ENCODE measurements at regions not wholly inside any gene's neighbourhood (a gene's known extent, or its start where the extent isn't known, plus 50 kb on each side); places are given as distances from the start of the nearest gene placed in this dataset.
A peak's percentile ranks its signal among the peaks of the same experiment; 100 is the strongest.

- Mint-ChIP-seq H3K9me3 (peaks cover 0 to 6% of the 10 kb centered on the region in 2 donors), H3K27ac (no peak overlapping the region), H3K4me3 (no peak overlapping the region), H3K27me3 (no peaks in the 10 kb centered on the region), H3K4me1 (no peaks in the 10 kb centered on the region)
- ATAC-seq, result no peak
- DNase-seq, result no peak
Observed at GRCh38 chr13:58876473-58876872, 1244.9 kb downstream of the PCDH17 start.

GRCh38 chr13:58879114-58879513, 1247.6 kb downstream of the PCDH17 start:
- H3K27me3 Mint-ChIP-seq, result no peaks in the 10 kb centered on the region
- no peak for DNase-seq
- ATAC-seq, result no peak

GRCh38 chr13:58882516-58882915, 1251.0 kb downstream of the PCDH17 start:
- DNase-seq (no peak), ATAC-seq (no peak)
- no peak overlapping the region for H3K27ac Mint-ChIP-seq
- H3K4me3 Mint-ChIP-seq, result no peak overlapping the region
- H3K27me3 Mint-ChIP-seq, result no peaks in the 10 kb centered on the region
- no peaks in the 10 kb centered on the region for H3K4me1 Mint-ChIP-seq
- H3K9me3 Mint-ChIP-seq, result no peaks in the 10 kb centered on the region

More at GRCh38 chr13:58879114-58879513, 1247.6 kb downstream of the PCDH17 start:
- Mint-ChIP-seq H3K4me3 (no peak overlapping the region), H3K4me1 (no peaks in the 10 kb centered on the region), H3K9me3 (peaks cover 0 to under 1% of the 10 kb centered on the region in 2 donors), H3K27ac (no peak overlapping the region)

- no peaks in the 10 kb centered on the region for H3K9me3 Mint-ChIP-seq
- DNase-seq (no peak), ATAC-seq (no peak)
- no peaks in the 10 kb centered on the region for H3K27me3 Mint-ChIP-seq
- no peak overlapping the region for H3K27ac Mint-ChIP-seq
- H3K4me3 Mint-ChIP-seq, result no peak overlapping the region
- H3K4me1 Mint-ChIP-seq, result no peaks in the 10 kb centered on the region
Observed at GRCh38 chr13:58883405-58883804, 1251.9 kb downstream of the PCDH17 start.

- peak overlapping the region in 1 of 2 donors; percentile 61 for H3K27ac Mint-ChIP-seq
- no peak overlapping the region for H3K4me3 Mint-ChIP-seq
- no peaks in the 10 kb centered on the region for H3K27me3 Mint-ChIP-seq
Observed at GRCh38 chr13:58884353-58885209, 1253.0 kb downstream of the PCDH17 start.

GRCh38 chr13:58889474-58889873, 1257.9 kb downstream of the PCDH17 start:
- no peaks in the 10 kb centered on the region for H3K4me1 Mint-ChIP-seq
- no peaks in the 10 kb centered on the region for H3K27me3 Mint-ChIP-seq
- no peak overlapping the region for H3K27ac Mint-ChIP-seq
- DNase-seq (no peak), ATAC-seq (no peak)
- H3K4me3 Mint-ChIP-seq, result no peak overlapping the region
- no peaks in the 10 kb centered on the region for H3K9me3 Mint-ChIP-seq

More at GRCh38 chr13:58884353-58885209, 1253.0 kb downstream of the PCDH17 start:
- H3K4me1 Mint-ChIP-seq, result no peaks in the 10 kb centered on the region
- DNase-seq (no peak), ATAC-seq (no peak)
- no peaks in the 10 kb centered on the region for H3K9me3 Mint-ChIP-seq

GRCh38 chr13:58893396-58893795, 1261.9 kb downstream of the PCDH17 start:
- no peak for ATAC-seq
- no peaks in the 10 kb centered on the region for H3K9me3 Mint-ChIP-seq
- H3K27ac Mint-ChIP-seq, result no peak overlapping the region
- H3K4me3 Mint-ChIP-seq, result no peak overlapping the region
- no peak for DNase-seq
- H3K4me1 Mint-ChIP-seq, result no peaks in the 10 kb centered on the region
- no peaks in the 10 kb centered on the region for H3K27me3 Mint-ChIP-seq

GRCh38 chr13:58906329-58907007, 1257.3 kb downstream of the DIAPH3 start:
- H3K27me3 Mint-ChIP-seq, result no peaks in the 10 kb centered on the region
- ATAC-seq (no peak), DNase-seq (no peak)
- H3K4me3 Mint-ChIP-seq, result no peak overlapping the region
- peaks cover 7 to 19% of the 10 kb centered on the region in 2 donors for H3K9me3 Mint-ChIP-seq
- no peaks in the 10 kb centered on the region for H3K4me1 Mint-ChIP-seq
- no peak overlapping the region for H3K27ac Mint-ChIP-seq

- Mint-ChIP-seq H3K4me1 (no peaks in the 10 kb centered on the region), H3K4me3 (no peak overlapping the region), H3K27ac (no peak overlapping the region), H3K9me3 (peaks cover 7 to 19% of the 10 kb centered on the region in 2 donors), H3K27me3 (no peaks in the 10 kb centered on the region)
- ATAC-seq (no peak), DNase-seq (no peak)
Observed at GRCh38 chr13:58907347-58907746, 1256.4 kb downstream of the DIAPH3 start.

- no peaks in the 10 kb centered on the region for H3K27me3 Mint-ChIP-seq
- no peak for DNase-seq
- no peak overlapping the region for H3K27ac Mint-ChIP-seq
- H3K4me1 Mint-ChIP-seq, result no peaks in the 10 kb centered on the region
- no peak overlapping the region for H3K4me3 Mint-ChIP-seq
- peaks cover 7 to 12% of the 10 kb centered on the region in 2 donors for H3K9me3 Mint-ChIP-seq
- ATAC-seq, result no peak
Observed at GRCh38 chr13:58908019-58908679, 1255.6 kb downstream of the DIAPH3 start.

- H3K4me3 Mint-ChIP-seq, result no peak overlapping the region
- no peak overlapping the region for H3K27ac Mint-ChIP-seq
- H3K4me1 Mint-ChIP-seq, result no peaks in the 10 kb centered on the region
- peaks cover 0 to 5% of the 10 kb centered on the region in 2 donors for H3K9me3 Mint-ChIP-seq
- DNase-seq, result no peak
- no peaks in the 10 kb centered on the region for H3K27me3 Mint-ChIP-seq
- ATAC-seq, result no peak
Observed at GRCh38 chr13:58919551-58919950, 1244.2 kb downstream of the DIAPH3 start.

- DNase-seq (no peak), ATAC-seq (no peak)
- no peaks in the 10 kb centered on the region for H3K4me1 Mint-ChIP-seq
- H3K27me3 Mint-ChIP-seq, result no peaks in the 10 kb centered on the region
- H3K9me3 Mint-ChIP-seq, result no peaks in the 10 kb centered on the region
- no peak overlapping the region for H3K4me3 Mint-ChIP-seq
- H3K27ac Mint-ChIP-seq, result no peak overlapping the region
Observed at GRCh38 chr13:58921129-58921528, 1242.6 kb downstream of the DIAPH3 start.

GRCh38 chr13:58926858-58927257, 1236.9 kb downstream of the DIAPH3 start:
- DNase-seq, result no peak
- Mint-ChIP-seq H3K27me3 (no peaks in the 10 kb centered on the region), H3K27ac (no peak overlapping the region), H3K9me3 (peaks cover 7 to 15% of the 10 kb centered on the region in 2 donors), H3K4me1 (no peaks in the 10 kb centered on the region), H3K4me3 (no peak overlapping the region)
- no peak for ATAC-seq

GRCh38 chr13:58933475-58933874, 1230.3 kb downstream of the DIAPH3 start:
- Mint-ChIP-seq H3K4me1 (no peaks in the 10 kb centered on the region), H3K4me3 (no peak overlapping the region), H3K9me3 (peaks cover 7 to 11% of the 10 kb centered on the region in 2 donors), H3K27ac (no peak overlapping the region), H3K27me3 (no peaks in the 10 kb centered on the region)
- no peak for ATAC-seq
- DNase-seq, result no peak

GRCh38 chr13:58935689-58936088, 1228.0 kb downstream of the DIAPH3 start:
- H3K27me3 Mint-ChIP-seq, result no peaks in the 10 kb centered on the region
- no peaks in the 10 kb centered on the region for H3K4me1 Mint-ChIP-seq

GRCh38 chr13:58946274-58946673, 1217.5 kb downstream of the DIAPH3 start:
- Mint-ChIP-seq H3K4me1 (no peaks in the 10 kb centered on the region), H3K4me3 (no peak overlapping the region), H3K27ac (no peak overlapping the region), H3K27me3 (no peaks in the 10 kb centered on the region), H3K9me3 (peaks cover 25 to 28% of the 10 kb centered on the region in 2 donors)
- ATAC-seq, result no peak
- DNase-seq, result no peak

More at GRCh38 chr13:58935689-58936088, 1228.0 kb downstream of the DIAPH3 start:
- Mint-ChIP-seq H3K4me3 (no peak overlapping the region), H3K9me3 (peaks cover 0 to 23% of the 10 kb centered on the region in 2 donors), H3K27ac (no peak overlapping the region)
- ATAC-seq (no peak), DNase-seq (no peak)
